Activated naive CD4-positive, alpha-beta T cell treated with anti-CD3 and anti-CD28 coated beads, Interleukin-2, amount 10 ng/mL, durations not matched to agents 7 days and 5 days (primary cell): ENCODE measurements at regions not wholly inside any gene's neighbourhood (a gene's known extent, or its start where the extent isn't known, plus 50 kb on each side); places are given as distances from the start of the nearest gene placed in this dataset.

Experiments used
- CTCF ChIA-PET: fragments of 350-600 bp; sonication (Branson Sonifier 250); formaldehyde crosslinking; loops from one replicate; lab custom pipeline; 2021; ENCODE audit warnings: antibody characterized with exemption; lab: Charles Lee
- DNase-seq: peaks from one replicate; pipeline ENCODE4 v3.0.0-alpha.2; 2020
- H3K27ac Mint-ChIP-seq: one replicate; pipeline ENCODE4 v1.8.0; 2021; ENCODE audit warnings: mild to moderate bottlenecking, moderate library complexity, mixed read lengths
- H3K27me3 Mint-ChIP-seq: one replicate; pipeline ENCODE4 v1.8.0; 2021; ENCODE audit warnings: mild to moderate bottlenecking, mixed read lengths
- H3K36me3 Mint-ChIP-seq: one replicate; pipeline ENCODE4 v1.8.0; 2021; ENCODE audit warnings: mixed read lengths
- H3K4me1 Mint-ChIP-seq: one replicate; pipeline ENCODE4 v1.8.0; 2021; ENCODE audit warnings: mixed read lengths
- H3K4me3 Mint-ChIP-seq: one replicate; pipeline ENCODE4 v1.8.0; 2021; ENCODE audit warnings: mild to moderate bottlenecking, moderate library complexity, mixed read lengths
- H3K9me3 Mint-ChIP-seq: one replicate; pipeline ENCODE4 v1.8.0; 2021; ENCODE audit warnings: mixed read lengths

- H3K4me1 Mint-ChIP-seq: peaks cover 5% of the 10 kb centered on the region
- no peak overlapping the region for H3K27ac Mint-ChIP-seq
- no peaks in the 10 kb centered on the region for H3K27me3 Mint-ChIP-seq
- no peak for DNase-seq
- no peaks in the 10 kb centered on the region for H3K9me3 Mint-ChIP-seq
- no peak overlapping the region for H3K4me3 Mint-ChIP-seq
- H3K36me3 Mint-ChIP-seq: no peaks in the 10 kb centered on the region
- CTCF ChIA-PET: interaction anchor here (1.4 kb wide), 1 partner anchor 113 kb away, joined by 3 read pairs; no protein-coding TSS in a partner anchor
Measured at GRCh38 chr2:191578031-191578430, 99.9 kb upstream of the NABP1 start.

- Mint-ChIP-seq H3K36me3 (no peaks in the 10 kb centered on the region), H3K4me3 (no peak overlapping the region), H3K27me3 (peaks cover 11% of the 10 kb centered on the region), H3K9me3 (no peaks in the 10 kb centered on the region), H3K27ac (no peak overlapping the region), H3K4me1 (no peaks in the 10 kb centered on the region)
- CTCF ChIA-PET: no interaction called here
- no peak for DNase-seq
Measured at GRCh38 chr2:191580581-191580980, 97.4 kb upstream of the NABP1 start.

- H3K36me3 Mint-ChIP-seq: no peaks in the 10 kb centered on the region
- no peaks in the 10 kb centered on the region for H3K9me3 Mint-ChIP-seq
- no peaks in the 10 kb centered on the region for H3K4me1 Mint-ChIP-seq
- CTCF ChIA-PET: no interaction called here
- no peak overlapping the region for H3K4me3 Mint-ChIP-seq
- DNase-seq: no peak
- no peak overlapping the region for H3K27ac Mint-ChIP-seq
- H3K27me3 Mint-ChIP-seq: peaks cover 11% of the 10 kb centered on the region
Measured at GRCh38 chr2:191581003-191581402, 96.9 kb upstream of the NABP1 start.

- no peak overlapping the region for H3K4me3 Mint-ChIP-seq
- peaks cover 11% of the 10 kb centered on the region for H3K27me3 Mint-ChIP-seq
- no peaks in the 10 kb centered on the region for H3K36me3 Mint-ChIP-seq
- no peaks in the 10 kb centered on the region for H3K9me3 Mint-ChIP-seq
- H3K4me1 Mint-ChIP-seq: peaks cover 2% of the 10 kb centered on the region
- DNase-seq: no peak
- CTCF ChIA-PET: interaction anchor here (0.6 to 1.1 kb wide), 2 partner anchors 32 to 36 kb away, joined by 3 to 4 read pairs; no protein-coding TSS in a partner anchor
- no peak overlapping the region for H3K27ac Mint-ChIP-seq
Measured at GRCh38 chr2:191582355-191582754, 95.6 kb upstream of the NABP1 start.

GRCh38 chr2:191591025-191591424 is 86.9 kb upstream of the NABP1 start:
- Mint-ChIP-seq H3K4me1 (peaks cover 8% of the 10 kb centered on the region), H3K27me3 (peaks cover 10% of the 10 kb centered on the region), H3K4me3 (no peak overlapping the region), H3K27ac (no peak overlapping the region), H3K36me3 (no peaks in the 10 kb centered on the region), H3K9me3 (no peaks in the 10 kb centered on the region)
- CTCF ChIA-PET: no interaction called here
- DNase-seq: no peak

GRCh38 chr2:191593622-191594385 is 84.1 kb upstream of the NABP1 start:
- H3K36me3 Mint-ChIP-seq: no peaks in the 10 kb centered on the region
- CTCF ChIA-PET: no interaction called here
- no peak overlapping the region for H3K4me3 Mint-ChIP-seq
- peak overlapping the region; percentile 49 for H3K27ac Mint-ChIP-seq
- H3K4me1 Mint-ChIP-seq: no peaks in the 10 kb centered on the region
- H3K27me3 Mint-ChIP-seq: peaks cover 17% of the 10 kb centered on the region
- no peaks in the 10 kb centered on the region for H3K9me3 Mint-ChIP-seq
- DNase-seq: no peak

GRCh38 chr2:191597186-191597751 is 80.7 kb upstream of the NABP1 start:
- Mint-ChIP-seq H3K36me3 (no peaks in the 10 kb centered on the region), H3K9me3 (no peaks in the 10 kb centered on the region), H3K4me3 (no peak overlapping the region), H3K4me1 (no peaks in the 10 kb centered on the region), H3K27ac (no peak overlapping the region), H3K27me3 (peaks cover 19% of the 10 kb centered on the region)
- DNase-seq: no peak
- CTCF ChIA-PET: no interaction called here

- H3K27me3 Mint-ChIP-seq: peaks cover 18% of the 10 kb centered on the region
- no peaks in the 10 kb centered on the region for H3K36me3 Mint-ChIP-seq
- DNase-seq: no peak
- CTCF ChIA-PET: no interaction called here
- H3K4me3 Mint-ChIP-seq: no peak overlapping the region
- no peaks in the 10 kb centered on the region for H3K4me1 Mint-ChIP-seq
- no peak overlapping the region for H3K27ac Mint-ChIP-seq
- H3K9me3 Mint-ChIP-seq: no peaks in the 10 kb centered on the region
Measured at GRCh38 chr2:191598296-191598695, 79.6 kb upstream of the NABP1 start.

GRCh38 chr2:191601060-191601459 is 76.9 kb upstream of the NABP1 start:
- Mint-ChIP-seq H3K9me3 (no peaks in the 10 kb centered on the region), H3K27ac (no peak overlapping the region), H3K4me3 (no peak overlapping the region), H3K27me3 (peaks cover 16% of the 10 kb centered on the region), H3K36me3 (no peaks in the 10 kb centered on the region), H3K4me1 (no peaks in the 10 kb centered on the region)
- CTCF ChIA-PET: interaction anchor here (1.5 kb wide), 1 partner anchor 34 kb away, joined by 3 read pairs; no protein-coding TSS in a partner anchor
- no peak for DNase-seq

- H3K27ac Mint-ChIP-seq: no peak overlapping the region
- H3K27me3 Mint-ChIP-seq: peaks cover 11% of the 10 kb centered on the region
- H3K4me3 Mint-ChIP-seq: no peak overlapping the region
- H3K4me1 Mint-ChIP-seq: no peaks in the 10 kb centered on the region
- CTCF ChIA-PET: no interaction called here
- no peak for DNase-seq
- no peaks in the 10 kb centered on the region for H3K36me3 Mint-ChIP-seq
- no peaks in the 10 kb centered on the region for H3K9me3 Mint-ChIP-seq
Measured at GRCh38 chr2:191604154-191604553, 73.8 kb upstream of the NABP1 start.

- Mint-ChIP-seq H3K36me3 (no peaks in the 10 kb centered on the region), H3K4me1 (no peaks in the 10 kb centered on the region), H3K4me3 (no peak overlapping the region), H3K27ac (no peak overlapping the region), H3K9me3 (no peaks in the 10 kb centered on the region), H3K27me3 (peaks cover 8% of the 10 kb centered on the region)
- CTCF ChIA-PET: interaction anchor here (0.7 kb wide), 1 partner anchor 17 kb away, joined by 3 read pairs; no protein-coding TSS in a partner anchor
- no peak for DNase-seq
Measured at GRCh38 chr2:191607096-191607495, 70.8 kb upstream of the NABP1 start.

GRCh38 chr2:191610756-191611155 is 67.2 kb upstream of the NABP1 start:
- Mint-ChIP-seq H3K4me1 (peaks cover 5% of the 10 kb centered on the region), H3K9me3 (no peaks in the 10 kb centered on the region), H3K36me3 (peaks cover 1% of the 10 kb centered on the region), H3K4me3 (no peak overlapping the region), H3K27me3 (peaks cover 8% of the 10 kb centered on the region), H3K27ac (no peak overlapping the region)
- CTCF ChIA-PET: interaction anchor here (0.9 to 1.0 kb wide), 2 partner anchors 45 to 71 kb away, joined by 3 read pairs; no protein-coding TSS in a partner anchor
- no peak for DNase-seq

- Mint-ChIP-seq H3K4me1 (peaks cover 9% of the 10 kb centered on the region), H3K4me3 (no peak overlapping the region), H3K36me3 (peaks cover 4% of the 10 kb centered on the region), H3K9me3 (no peaks in the 10 kb centered on the region), H3K27me3 (peaks cover 4% of the 10 kb centered on the region), H3K27ac (no peak overlapping the region)
- CTCF ChIA-PET: interaction anchor here (0.9 to 1.0 kb wide), 2 partner anchors 46 to 70 kb away, joined by 3 read pairs; no protein-coding TSS in a partner anchor
- no peak for DNase-seq
Measured at GRCh38 chr2:191611614-191612013, 66.3 kb upstream of the NABP1 start.

GRCh38 chr2:191612496-191612895 is 65.4 kb upstream of the NABP1 start:
- H3K4me1 Mint-ChIP-seq: peaks cover 13% of the 10 kb centered on the region
- no peak overlapping the region for H3K4me3 Mint-ChIP-seq
- H3K27me3 Mint-ChIP-seq: peaks cover 4% of the 10 kb centered on the region
- H3K9me3 Mint-ChIP-seq: no peaks in the 10 kb centered on the region
- no peak overlapping the region for H3K27ac Mint-ChIP-seq
- H3K36me3 Mint-ChIP-seq: peaks cover 5% of the 10 kb centered on the region
- no peak for DNase-seq
- CTCF ChIA-PET: no interaction called here

- peaks cover 36% of the 10 kb centered on the region for H3K4me1 Mint-ChIP-seq
- CTCF ChIA-PET: interaction anchor here (1.2 kb wide), 1 partner anchor 32 kb away, joined by 3 read pairs; no protein-coding TSS in a partner anchor
- H3K27ac Mint-ChIP-seq: no peak overlapping the region
- H3K4me3 Mint-ChIP-seq: no peak overlapping the region
- peaks cover 4% of the 10 kb centered on the region for H3K27me3 Mint-ChIP-seq
- H3K9me3 Mint-ChIP-seq: no peaks in the 10 kb centered on the region
- no peak for DNase-seq
- H3K36me3 Mint-ChIP-seq: peaks cover 6% of the 10 kb centered on the region
Measured at GRCh38 chr2:191614759-191615158, 63.2 kb upstream of the NABP1 start.
